GM20000 (cell line): ENCODE measurements at regions not wholly inside any gene's neighbourhood (a gene's known extent, or its start where the extent isn't known, plus 50 kb on each side); places are given as distances from the start of the nearest gene placed in this dataset.

Source experiments
- DNase-seq: peaks from one replicate; pipeline ENCODE4 v3.0.0; 2012; ENCODE audit warnings: low spot score
- TF ChIP-seq, protein P1 (sequence below): IDR thresholded peaks from 2 replicates; pipeline ENCODE4 v1.5.1; 2012; ENCODE audit warnings: mild to moderate bottlenecking, control low read depth; ENCODE audit errors: extremely low read depth, missing control alignments

GRCh38 chr9:32306006-32306405 is 78.4 kb upstream of the ACO1 start:
- TF ChIP-seq, protein P1, sequence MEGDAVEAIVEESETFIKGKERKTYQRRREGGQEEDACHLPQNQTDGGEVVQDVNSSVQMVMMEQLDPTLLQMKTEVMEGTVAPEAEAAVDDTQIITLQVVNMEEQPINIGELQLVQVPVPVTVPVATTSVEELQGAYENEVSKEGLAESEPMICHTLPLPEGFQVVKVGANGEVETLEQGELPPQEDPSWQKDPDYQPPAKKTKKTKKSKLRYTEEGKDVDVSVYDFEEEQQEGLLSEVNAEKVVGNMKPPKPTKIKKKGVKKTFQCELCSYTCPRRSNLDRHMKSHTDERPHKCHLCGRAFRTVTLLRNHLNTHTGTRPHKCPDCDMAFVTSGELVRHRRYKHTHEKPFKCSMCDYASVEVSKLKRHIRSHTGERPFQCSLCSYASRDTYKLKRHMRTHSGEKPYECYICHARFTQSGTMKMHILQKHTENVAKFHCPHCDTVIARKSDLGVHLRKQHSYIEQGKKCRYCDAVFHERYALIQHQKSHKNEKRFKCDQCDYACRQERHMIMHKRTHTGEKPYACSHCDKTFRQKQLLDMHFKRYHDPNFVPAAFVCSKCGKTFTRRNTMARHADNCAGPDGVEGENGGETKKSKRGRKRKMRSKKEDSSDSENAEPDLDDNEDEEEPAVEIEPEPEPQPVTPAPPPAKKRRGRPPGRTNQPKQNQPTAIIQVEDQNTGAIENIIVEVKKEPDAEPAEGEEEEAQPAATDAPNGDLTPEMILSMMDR = no peak
- DNase-seq = no peak

GRCh38 chr9:32319312-32319929 is 65.0 kb upstream of the ACO1 start:
- TF ChIP-seq, protein P1 = no peak
- no peak for DNase-seq

DNA sequence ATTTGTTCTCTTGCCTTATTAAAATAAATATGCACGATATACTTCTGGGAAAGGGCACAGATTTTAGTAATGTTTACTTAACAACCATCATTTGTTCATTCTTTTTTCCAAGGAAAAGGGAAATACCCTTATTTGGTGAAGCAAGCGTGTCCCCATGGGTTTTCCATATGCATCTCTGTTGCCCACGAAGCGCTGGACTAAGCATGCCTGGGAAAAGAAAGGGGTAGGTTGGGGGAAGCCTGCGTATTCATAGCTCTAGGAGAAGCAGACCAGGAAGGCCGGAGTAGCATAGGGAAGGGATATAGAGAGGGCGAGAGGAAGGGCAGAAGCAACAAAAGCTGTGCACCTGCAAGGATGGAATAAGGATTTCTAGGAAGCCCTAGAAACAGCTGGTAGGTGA is 61.8 kb upstream of the ACO1 start:
- TF ChIP-seq, protein P1 = no peak

GRCh38 chr9:32326146-32326545 is 58.3 kb upstream of the ACO1 start:
- TF ChIP-seq, protein P1 = no peak
- DNase-seq = no peak

More for the DNA sequence above, 61.8 kb upstream of the ACO1 start:
- no peak for DNase-seq

GRCh38 chr9:32331240-32331639 is 53.2 kb upstream of the ACO1 start:
- TF ChIP-seq, protein P1 = no peak
- no peak for DNase-seq

- DNase-seq = no peak
- TF ChIP-seq, protein P1 = no peak
These were observed 50.3 kb upstream of the ACO1 start for GRCh38 chr9:32334112-32334511.
